ENCODE measurements at regions not wholly inside any gene's neighbourhood (a gene's known extent, or its start where the extent isn't known, plus 50 kb on each side); places are given as distances from the start of the nearest gene placed in this dataset.
"Not testable (repeated sequence)": the region's sequence is repeated elsewhere in the genome, so short reads cannot be mapped to it uniquely, and the experiment has no call there.

DNA sequence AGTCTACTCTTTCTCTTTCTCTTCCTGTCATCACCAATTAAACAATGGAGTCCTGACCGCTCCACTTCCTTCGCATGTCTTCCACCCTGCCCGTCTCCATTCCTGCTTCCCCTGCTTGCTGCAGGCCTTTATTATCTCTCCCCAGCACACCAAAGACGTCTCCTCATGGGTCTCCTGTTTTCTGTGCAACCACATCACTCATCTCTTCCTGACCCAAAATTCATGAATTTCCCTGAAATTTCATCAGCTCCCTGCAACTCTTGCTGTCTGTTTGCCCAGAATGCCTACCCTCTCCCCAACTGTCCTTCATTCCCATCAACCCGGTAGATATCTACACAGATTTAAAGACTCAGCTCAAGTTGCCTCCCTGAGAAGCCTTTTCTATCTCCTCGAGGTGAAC, 76.7 kb upstream of the ALOX12 start:
- ATAC-seq: no peak
- Mint-ChIP-seq H3K27ac (no peak overlapping the region), H3K36me3 (ENCODE audit: low read depth) (no peaks in the 10 kb centered on the region), H3K27me3 (ENCODE audit: low read depth) (peaks cover 27% of the 10 kb centered on the region), H3K4me1 (ENCODE audit: low read depth) (peaks cover 16% of the 10 kb centered on the region), H3K4me3 (no peak overlapping the region), H3K9me3 (ENCODE audit: insufficient read depth) (no peaks in the 10 kb centered on the region)
- no peak for DNase-seq
- ChIA-PET CTCF (interaction anchor here (1.0 to 2.8 kb wide), 3 partner anchors 8 to 85 kb away, joined by 3 to 17 read pairs (median 12); no protein-coding TSS in a partner anchor), POLR2A (no interaction called here)

DNA sequence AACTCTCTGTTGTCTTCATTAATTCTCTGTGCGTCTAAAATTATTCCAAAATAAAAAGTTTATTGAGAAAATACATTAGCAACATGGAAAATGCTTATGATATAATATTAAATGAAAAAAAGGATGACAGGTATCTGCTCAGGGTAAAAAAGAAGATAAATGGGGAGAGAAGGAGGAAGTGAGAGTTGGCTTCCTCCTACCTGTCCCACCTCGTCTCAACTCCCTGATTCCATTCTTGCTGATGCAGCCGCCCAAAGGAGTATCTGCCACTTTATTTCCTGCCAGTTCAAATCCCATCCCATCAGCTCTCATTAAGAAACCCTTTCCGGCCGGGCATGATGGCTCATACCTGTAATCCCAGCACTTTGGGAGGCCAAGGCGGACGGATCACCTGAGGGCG, 72.5 kb upstream of the ALOX12 start:
- Mint-ChIP-seq H3K36me3 (ENCODE audit: low read depth) (peaks cover 3% of the 10 kb centered on the region), H3K27me3 (ENCODE audit: low read depth) (peaks cover 25% of the 10 kb centered on the region), H3K27ac (no peak overlapping the region), H3K9me3 (ENCODE audit: insufficient read depth) (no peaks in the 10 kb centered on the region), H3K4me1 (ENCODE audit: low read depth) (peaks cover 23% of the 10 kb centered on the region), H3K4me3 (no peak overlapping the region)
- ChIA-PET POLR2A (no interaction called here), CTCF (interaction anchor here (0.7 to 1.7 kb wide), 5 partner anchors 9 to 81 kb away, joined by 3 to 8 read pairs (median 5); no protein-coding TSS in a partner anchor)
- ATAC-seq: no peak
- DNase-seq: no peak

DNA sequence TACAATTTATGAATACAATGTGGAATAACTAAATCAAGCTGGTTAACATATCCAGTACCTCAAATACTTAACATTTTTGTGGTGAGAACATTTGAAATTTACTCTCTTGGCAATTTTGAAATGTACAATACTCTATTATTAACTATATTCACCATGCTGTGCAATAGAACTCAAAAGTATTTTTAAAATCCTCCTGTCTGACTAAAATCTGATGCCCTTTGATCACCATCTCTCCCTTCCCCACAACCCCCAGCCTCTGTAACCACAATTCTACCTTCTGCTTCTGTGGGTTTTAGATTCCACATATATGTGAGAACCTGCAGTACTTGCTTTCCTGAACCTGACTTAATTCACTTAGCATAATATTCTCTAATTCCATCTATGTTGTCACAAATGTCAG, 71.6 kb upstream of the ALOX12 start:
- H3K9me3 Mint-ChIP-seq (ENCODE audit: insufficient read depth): no peaks in the 10 kb centered on the region
- POLR2A ChIA-PET: no interaction called here
- DNase-seq (peak; percentile 60), ATAC-seq (peak; percentile 76)
- peaks cover 3% of the 10 kb centered on the region for H3K36me3 Mint-ChIP-seq (ENCODE audit: low read depth)
- CTCF ChIA-PET: interaction anchor here (1.3 to 1.5 kb wide), 2 partner anchors 10 to 80 kb away, joined by 5 to 6 read pairs; no protein-coding TSS in a partner anchor
- H3K4me1 Mint-ChIP-seq (ENCODE audit: low read depth): peaks cover 23% of the 10 kb centered on the region
- peaks cover 28% of the 10 kb centered on the region for H3K27me3 Mint-ChIP-seq (ENCODE audit: low read depth)
- no peak overlapping the region for H3K4me3 Mint-ChIP-seq
- H3K27ac Mint-ChIP-seq: no peak overlapping the region

DNA sequence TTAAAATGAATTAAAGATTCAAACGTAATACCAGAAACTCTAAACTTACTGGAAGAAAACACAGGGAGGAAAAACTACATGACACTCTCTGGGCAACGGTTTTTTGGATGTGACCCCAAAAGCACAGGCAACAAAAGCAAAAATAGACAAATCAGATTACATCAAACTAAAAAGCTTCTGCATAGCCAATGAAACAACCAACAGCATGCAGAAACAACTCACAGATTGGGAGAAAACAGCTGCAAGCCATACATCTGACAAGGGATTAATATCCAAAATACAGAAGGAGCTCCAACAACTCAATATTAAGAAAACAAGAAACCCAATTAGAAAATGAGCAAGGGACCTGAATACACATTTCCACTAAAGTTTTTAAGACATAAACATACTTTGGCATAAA, 69.2 kb upstream of the ALOX12 start:
- CTCF ChIA-PET: interaction anchor here (0.9 to 4.6 kb wide), 8 partner anchors 10 to 119 kb away, joined by 3 to 38 read pairs (median 4); no protein-coding TSS in a partner anchor
- DNase-seq (no peak), ATAC-seq (no peak)
- peaks cover 29% of the 10 kb centered on the region for H3K27me3 Mint-ChIP-seq (ENCODE audit: low read depth)
- H3K27ac Mint-ChIP-seq: no peak overlapping the region
- H3K4me1 Mint-ChIP-seq (ENCODE audit: low read depth): peaks cover 29% of the 10 kb centered on the region
- no peak overlapping the region for H3K4me3 Mint-ChIP-seq
- no peaks in the 10 kb centered on the region for H3K9me3 Mint-ChIP-seq (ENCODE audit: insufficient read depth)
- POLR2A ChIA-PET: interaction anchor here (1.3 kb wide), 1 partner anchor 13 kb away, joined by 3 read pairs; no protein-coding TSS in a partner anchor
- peaks cover 3% of the 10 kb centered on the region for H3K36me3 Mint-ChIP-seq (ENCODE audit: low read depth)

DNA sequence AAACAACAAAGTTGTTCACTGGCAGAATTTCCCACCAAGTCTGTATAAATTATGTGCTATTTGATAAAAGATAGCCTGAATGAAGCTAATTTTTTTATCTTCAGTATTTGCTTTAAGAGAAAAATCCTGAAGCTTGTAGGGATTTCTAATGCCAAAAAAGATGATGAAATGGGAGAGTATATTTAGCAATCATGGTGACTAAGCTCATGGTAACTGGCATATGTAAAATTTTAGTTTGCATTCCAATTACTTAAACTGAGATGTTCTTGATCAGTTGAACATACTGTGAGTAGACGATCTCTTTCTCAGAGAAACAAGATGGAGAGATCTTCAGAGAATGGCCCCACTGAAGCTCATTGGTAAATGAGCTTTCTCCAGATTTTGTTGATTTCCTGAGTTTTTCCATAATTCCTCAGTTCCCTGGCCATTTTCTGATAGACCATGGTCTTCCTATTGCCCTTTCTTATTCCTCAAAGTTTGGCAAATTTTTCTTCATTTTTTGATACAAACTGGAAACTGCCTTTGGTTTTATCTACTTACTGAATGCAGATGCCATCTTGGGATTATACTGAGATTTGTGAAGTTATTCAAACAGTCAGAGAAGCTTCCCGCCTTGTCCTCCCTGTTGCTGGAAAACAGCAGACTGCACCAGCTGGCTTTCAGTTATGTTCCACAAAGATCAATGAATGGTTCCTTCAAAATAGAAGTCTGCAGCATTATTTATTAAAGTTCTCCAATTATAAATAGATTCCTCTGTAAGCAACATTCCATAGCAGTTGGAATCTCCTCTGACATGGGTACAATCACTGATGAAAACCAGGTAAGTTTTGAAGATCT, 68.3 kb upstream of the ALOX12 start:
- Mint-ChIP-seq H3K27me3 (ENCODE audit: low read depth) (peaks cover 29% of the 10 kb centered on the region), H3K36me3 (ENCODE audit: low read depth) (peaks cover 3% of the 10 kb centered on the region), H3K27ac (no peak overlapping the region), H3K4me1 (ENCODE audit: low read depth) (peaks cover 25% of the 10 kb centered on the region), H3K9me3 (ENCODE audit: insufficient read depth) (no peaks in the 10 kb centered on the region), H3K4me3 (no peak overlapping the region)
- CTCF ChIA-PET: interaction anchor here (0.9 to 4.6 kb wide), 8 partner anchors 9 to 118 kb away, joined by 3 to 38 read pairs (median 4); no protein-coding TSS in a partner anchor
- ATAC-seq (no peak), DNase-seq (no peak)
- POLR2A ChIA-PET: no interaction called here

DNA sequence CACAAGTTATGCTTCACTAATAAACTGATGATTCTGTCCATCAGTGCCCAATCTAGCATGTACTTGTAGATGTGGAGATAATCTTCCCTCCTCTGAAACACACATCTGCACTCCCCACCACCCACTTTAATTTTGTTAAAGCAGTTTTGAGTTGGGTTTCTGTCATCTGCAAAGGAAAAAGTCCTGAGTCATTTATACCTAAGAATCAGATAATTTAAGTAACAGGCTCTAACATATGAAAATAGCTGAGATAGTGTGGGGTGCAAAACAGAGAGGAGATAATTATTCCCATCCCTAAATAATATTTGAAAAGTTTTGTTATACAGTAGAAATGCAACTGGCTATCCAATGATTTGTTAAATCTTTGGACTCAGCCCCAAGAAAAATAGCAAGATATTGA, 67.7 kb upstream of the ALOX12 start:
- Mint-ChIP-seq H3K9me3 (ENCODE audit: insufficient read depth) (no peaks in the 10 kb centered on the region), H3K27me3 (ENCODE audit: low read depth) (peaks cover 27% of the 10 kb centered on the region), H3K4me3 (no peak overlapping the region), H3K36me3 (ENCODE audit: low read depth) (peaks cover 3% of the 10 kb centered on the region), H3K4me1 (ENCODE audit: low read depth) (peaks cover 22% of the 10 kb centered on the region), H3K27ac (no peak overlapping the region)
- POLR2A ChIA-PET: no interaction called here
- DNase-seq (no peak), ATAC-seq (no peak)
- CTCF ChIA-PET: interaction anchor here (2.2 to 4.6 kb wide), 4 partner anchors 13 to 75 kb away, joined by 10 to 38 read pairs (median 14); no protein-coding TSS in a partner anchor

DNA sequence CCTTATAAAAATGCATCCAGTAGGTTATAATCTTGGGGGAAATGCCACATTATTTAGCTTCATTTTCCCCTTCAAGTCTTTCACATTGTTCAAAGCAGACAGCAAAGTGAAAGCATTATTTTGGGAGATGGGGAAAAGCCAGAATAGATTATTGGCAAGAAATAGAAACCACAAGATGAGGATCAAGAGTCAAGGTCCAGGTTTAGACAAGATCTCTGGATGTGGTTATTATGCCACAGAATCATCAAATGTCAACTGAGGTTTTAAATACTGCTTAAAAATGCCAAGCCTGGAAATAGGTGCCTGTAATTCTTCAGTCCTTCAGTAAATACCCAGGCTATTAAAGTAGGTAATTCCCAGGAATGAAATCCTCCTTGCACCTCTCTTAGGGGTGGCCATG, 65.1 kb upstream of the ALOX12 start:
- H3K4me3 Mint-ChIP-seq: no peak overlapping the region
- peaks cover 22% of the 10 kb centered on the region for H3K27me3 Mint-ChIP-seq (ENCODE audit: low read depth)
- no peak overlapping the region for H3K27ac Mint-ChIP-seq
- ATAC-seq: no peak
- POLR2A ChIA-PET: no interaction called here
- CTCF ChIA-PET: interaction anchor here (2.5 kb wide), 1 partner anchor 20 kb away, joined by 13 read pairs; no protein-coding TSS in a partner anchor
- DNase-seq: no peak
- H3K9me3 Mint-ChIP-seq (ENCODE audit: insufficient read depth): no peaks in the 10 kb centered on the region
- H3K4me1 Mint-ChIP-seq (ENCODE audit: low read depth): peaks cover 6% of the 10 kb centered on the region
- H3K36me3 Mint-ChIP-seq (ENCODE audit: low read depth): no peaks in the 10 kb centered on the region

DNA sequence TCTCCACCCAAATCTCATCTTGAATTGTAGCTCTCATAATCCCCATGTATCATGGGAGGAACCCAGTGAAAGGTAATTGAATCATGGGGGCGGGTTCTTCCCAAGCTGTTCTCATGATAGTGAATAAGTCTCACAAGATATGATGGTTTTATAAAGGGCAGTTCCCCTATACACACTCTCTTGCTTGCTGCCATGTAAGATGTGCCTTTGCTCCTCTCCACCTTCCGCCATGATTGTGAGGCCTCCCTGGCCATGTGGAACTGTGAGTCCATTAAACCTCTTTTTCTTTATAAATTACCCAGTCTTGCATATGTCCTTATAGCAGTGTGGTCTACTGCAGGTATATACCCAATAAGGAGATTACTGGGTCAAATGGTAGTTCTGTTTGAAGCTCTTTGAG, 61.3 kb upstream of the ALOX12 start:
- CTCF ChIA-PET: interaction anchor here (2.2 to 4.6 kb wide), 2 partner anchors 23 to 70 kb away, joined by 10 to 21 read pairs; no protein-coding TSS in a partner anchor
- H3K36me3 Mint-ChIP-seq (ENCODE audit: low read depth); H3K27me3 Mint-ChIP-seq (ENCODE audit: low read depth); DNase-seq; H3K9me3 Mint-ChIP-seq (ENCODE audit: insufficient read depth); ATAC-seq; H3K27ac Mint-ChIP-seq; H3K4me3 Mint-ChIP-seq: not testable (repeated sequence)
- H3K4me1 Mint-ChIP-seq (ENCODE audit: low read depth): peaks cover 21% of the 10 kb centered on the region
- POLR2A ChIA-PET: interaction anchor here (0.6 kb wide), 1 partner anchor 31 kb away, joined by 3 read pairs; no protein-coding TSS in a partner anchor

DNA sequence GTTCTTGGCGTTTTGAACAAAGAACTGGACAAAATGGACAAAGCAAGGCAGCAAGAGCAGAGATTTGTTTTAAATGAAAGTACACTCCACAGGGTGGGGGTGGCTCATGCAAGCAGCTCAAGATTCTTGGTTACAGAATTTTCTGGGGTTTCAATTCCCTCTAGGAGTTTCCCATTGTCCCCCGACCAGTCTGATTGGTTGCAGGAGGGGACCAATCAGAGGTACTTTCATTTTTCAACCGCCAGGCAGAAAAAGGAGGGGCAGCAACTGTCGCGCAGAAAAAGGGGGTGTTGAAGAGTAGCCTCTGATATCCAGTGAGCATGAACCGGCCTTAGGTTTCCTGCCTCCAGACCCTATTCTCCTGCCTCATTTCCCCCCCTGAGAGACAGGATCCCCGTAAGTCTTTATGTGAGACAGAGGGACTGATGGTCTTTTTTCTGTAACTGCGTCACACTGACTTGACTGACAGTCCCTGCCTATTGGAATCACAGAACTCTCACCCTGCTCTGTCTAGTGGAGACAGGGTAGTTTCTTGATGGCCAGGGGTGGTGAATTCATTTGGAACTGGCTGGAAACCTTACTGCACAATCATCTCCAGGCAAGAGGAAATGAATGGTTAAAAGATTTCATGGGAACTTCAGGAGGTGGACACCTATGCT, 59.4 kb upstream of the ALOX12 start:
- no peak overlapping the region for H3K27ac Mint-ChIP-seq
- H3K9me3 Mint-ChIP-seq (ENCODE audit: insufficient read depth): no peaks in the 10 kb centered on the region
- no peaks in the 10 kb centered on the region for H3K36me3 Mint-ChIP-seq (ENCODE audit: low read depth)
- H3K27me3 Mint-ChIP-seq (ENCODE audit: low read depth): no peaks in the 10 kb centered on the region
- H3K4me1 Mint-ChIP-seq (ENCODE audit: low read depth): peaks cover 23% of the 10 kb centered on the region
- H3K4me3 Mint-ChIP-seq: peak overlapping the region; percentile 32
- POLR2A ChIA-PET: interaction anchor here (0.6 kb wide), 1 partner anchor 9 kb away, joined by 4 read pairs; no protein-coding TSS in a partner anchor
- ATAC-seq (no peak), DNase-seq (no peak)
- CTCF ChIA-PET: interaction anchor here (1.0 to 2.2 kb wide), 3 partner anchors 10 to 25 kb away, joined by 3 to 10 read pairs (median 5); no protein-coding TSS in a partner anchor

DNA sequence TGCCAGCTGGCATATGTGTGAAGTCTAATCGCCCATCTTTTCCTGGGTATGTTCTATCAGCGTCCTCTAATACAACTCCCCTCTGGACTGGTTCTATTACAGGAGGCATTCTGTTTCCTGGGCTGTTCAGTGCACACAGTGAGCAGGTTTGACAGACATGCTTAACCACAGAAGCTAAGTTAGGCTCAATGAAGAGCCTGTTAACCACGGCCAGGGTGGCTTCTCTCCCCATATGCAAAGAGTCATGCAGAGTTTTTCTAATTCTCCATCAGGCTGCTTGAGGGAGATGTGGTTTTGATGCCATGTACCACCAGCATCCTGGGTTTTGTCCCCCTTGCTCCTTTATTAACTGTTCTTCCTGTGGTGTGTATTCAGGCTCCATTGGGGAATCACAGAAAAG, 57.2 kb upstream of the ALOX12 start:
- H3K36me3 Mint-ChIP-seq (ENCODE audit: low read depth): no peaks in the 10 kb centered on the region
- DNase-seq: peak; percentile 33
- no peaks in the 10 kb centered on the region for H3K27me3 Mint-ChIP-seq (ENCODE audit: low read depth)
- no peak overlapping the region for H3K4me3 Mint-ChIP-seq
- ChIA-PET POLR2A (interaction anchor here (1.0 kb wide), 1 partner anchor 1453 kb away, joined by 3 read pairs; the partner anchor contains the start of genes DERL2 and MIS12), CTCF (interaction anchor here (1.0 to 1.9 kb wide), 6 partner anchors 24 to 83 kb away, joined by 3 to 6 read pairs (median 4); no protein-coding TSS in a partner anchor)
- H3K27ac Mint-ChIP-seq: peak overlapping the region; percentile 45
- H3K9me3 Mint-ChIP-seq (ENCODE audit: insufficient read depth): no peaks in the 10 kb centered on the region
- peak; percentile 64 for ATAC-seq
- peaks cover 23% of the 10 kb centered on the region for H3K4me1 Mint-ChIP-seq (ENCODE audit: low read depth)

DNA sequence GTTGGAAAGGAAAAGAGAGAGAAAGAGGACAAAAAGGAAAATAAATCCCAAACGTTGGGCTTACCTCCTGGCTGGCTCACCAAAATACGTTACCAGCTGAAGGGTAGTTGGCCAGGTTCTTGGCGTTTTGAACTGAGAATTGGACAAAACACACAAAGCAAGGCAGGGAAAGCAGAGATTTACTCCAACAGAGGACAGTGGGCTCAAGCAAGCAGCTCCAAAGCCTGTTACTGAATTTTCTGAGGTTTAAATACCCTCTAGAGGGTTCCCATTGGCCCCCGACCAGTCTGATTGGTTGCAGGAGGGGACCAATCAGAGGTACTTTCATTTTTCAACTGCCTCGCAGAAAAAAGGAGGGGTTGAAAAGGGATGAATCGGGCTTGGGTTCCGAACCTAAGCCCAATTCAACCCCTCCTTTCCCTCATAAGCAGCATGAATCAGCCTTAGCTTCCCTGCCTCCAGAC, 55.6 kb upstream of the ALOX12 start:
- ATAC-seq (no peak), DNase-seq (no peak)
- Mint-ChIP-seq H3K9me3 (ENCODE audit: insufficient read depth) (no peaks in the 10 kb centered on the region), H3K4me3 (peak overlapping the region; percentile 44), H3K36me3 (ENCODE audit: low read depth) (no peaks in the 10 kb centered on the region), H3K27ac (peak overlapping the region; percentile 46), H3K4me1 (ENCODE audit: low read depth) (peaks cover 23% of the 10 kb centered on the region), H3K27me3 (ENCODE audit: low read depth) (no peaks in the 10 kb centered on the region)
- ChIA-PET POLR2A (interaction anchor here (1.3 kb wide), 1 partner anchor 75 kb away, joined by 3 read pairs; a partner anchor contains a TSS), CTCF (interaction anchor here (0.9 to 1.3 kb wide), 2 partner anchors 29 to 97 kb away, joined by 3 to 4 read pairs; no protein-coding TSS in a partner anchor)

Measured in activated CD8-positive, alpha-beta T cell treated with anti-CD3 and anti-CD28 coated beads, Interleukin-2, amount 10 ng/mL, durations not matched to agents 7 days and 5 days (primary cell).